GM12892 (cell line): ENCODE measurements at regions not wholly inside any gene's neighbourhood (a gene's known extent, or its start where the extent isn't known, plus 50 kb on each side); places are given as distances from the start of the nearest gene placed in this dataset.
"Not testable (repeated sequence)": the region's sequence is repeated elsewhere in the genome, so short reads cannot be mapped to it uniquely, and the experiment has no call there.

ENCODE experiments used
- POLR2A ChIP-seq: IDR thresholded peaks from 2 replicates; pipeline ENCODE4 v1.6.1; 2011; ENCODE audit warnings: low read depth, low read length, control low read depth
- TAF1 ChIP-seq: IDR thresholded peaks from 2 replicates; pipeline ENCODE4 v1.6.1; 2011; ENCODE audit warnings: low read depth, mild to moderate bottlenecking, control low read depth, low read length, borderline replicate concordance

- not testable (repeated sequence) for TF ChIP-seq TAF1, POLR2A
Measured at GRCh38 chr2:65568656-65569440, 136.4 kb upstream of the SPRED2 start.
